Mesendoderm (in vitro differentiated cells): ENCODE measurements at regions not wholly inside any gene's neighbourhood (a gene's known extent, or its start where the extent isn't known, plus 50 kb on each side); places are given as distances from the start of the nearest gene placed in this dataset.

ENCODE experiments used
- DNase-seq: peaks from one replicate; pipeline ENCODE4 v3.0.0; 2013
- H2AK5ac ChIP-seq: 2 replicates; pipeline ENCODE4 v1.6.1; 2013; ENCODE audit warnings: low read length, inconsistent platforms
- H2BK120ac ChIP-seq: 2 replicates; pipeline ENCODE4 v1.6.1; 2013; ENCODE audit warnings: low read depth, mild to moderate bottlenecking, low read length, moderate library complexity, mixed read lengths
- H2BK15ac ChIP-seq: replicated peaks from 2 replicates; pipeline ENCODE4 v1.6.1; 2013; ENCODE audit warnings: low read depth, mild to moderate bottlenecking, moderate library complexity
- H2BK5ac ChIP-seq: 2 replicates; pipeline ENCODE4 v1.6.1; 2013; ENCODE audit warnings: low read length, inconsistent platforms
- H3K18ac ChIP-seq: 2 replicates; pipeline ENCODE4 v1.6.1; 2013; ENCODE audit warnings: mild to moderate bottlenecking, low read length, mixed read lengths
- H3K23ac ChIP-seq: one replicate; pipeline ENCODE4 v1.6.1; 2013; ENCODE audit warnings: low read length
- H3K27ac ChIP-seq: 2 replicates; pipeline ENCODE4 v1.5.1; 2013; ENCODE audit warnings: low read depth, mild to moderate bottlenecking, inconsistent platforms, low read length, moderate library complexity
- H3K27me3 ChIP-seq: 2 replicates; pipeline ENCODE4 v1.6.1; 2013; ENCODE audit warnings: low read length, control low read depth, mild to moderate bottlenecking, inconsistent platforms; ENCODE audit not compliant: insufficient read depth, poor library complexity
- H3K36me3 ChIP-seq: 2 replicates; pipeline ENCODE4 v1.6.1; 2013; ENCODE audit warnings: low read length, inconsistent platforms; ENCODE audit not compliant: control insufficient read depth, insufficient read depth
- H3K4ac ChIP-seq: one replicate; pipeline ENCODE4 v1.6.1; 2013; ENCODE audit warnings: low read depth, mild to moderate bottlenecking, low read length, moderate library complexity
- H3K4me1 ChIP-seq: 2 replicates; pipeline ENCODE4 v1.6.1; 2013; ENCODE audit warnings: low read depth, low read length, inconsistent platforms; ENCODE audit not compliant: control insufficient read depth
- H3K4me2 ChIP-seq: 2 replicates; pipeline ENCODE4 v1.6.1; 2013; ENCODE audit warnings: low read length
- H3K4me3 ChIP-seq: 2 replicates; pipeline ENCODE4 v1.5.1; 2013; ENCODE audit warnings: mild to moderate bottlenecking, low read length
- H3K56ac ChIP-seq: one replicate; pipeline ENCODE4 v1.6.1; 2013; ENCODE audit warnings: low read length
- H3K79me1 ChIP-seq: 2 replicates; pipeline ENCODE4 v1.6.1; 2013; ENCODE audit warnings: low read length, inconsistent platforms
- H3K79me2 ChIP-seq: 2 replicates; pipeline ENCODE4 v1.6.1; 2013; ENCODE audit warnings: mild to moderate bottlenecking, low read length; ENCODE audit not compliant: control insufficient read depth, insufficient read depth
- H3K9ac ChIP-seq: 2 replicates; pipeline ENCODE4 v1.6.1; 2013; ENCODE audit warnings: low read length, inconsistent platforms
- H4K5ac ChIP-seq: one replicate; pipeline ENCODE4 v1.6.1; 2013; ENCODE audit warnings: low read length
- H4K8ac ChIP-seq: one replicate; pipeline ENCODE4 v1.6.1; 2013; ENCODE audit warnings: low read depth, mild to moderate bottlenecking, control low read depth, low read length, moderate library complexity
- WGBS: extraction: QIAGEN DNeasy Blood & Tissue Kit; methylation state at CpG from one replicate; pipeline ENCODE4 v1.1.7; 2013; ENCODE audit warnings: low lambda C conversion rate, missing lambda C conversion rate; ENCODE audit not compliant: insufficient coverage; ENCODE audit errors: extremely low coverage; 5-methylcytosine and 5-hydroxymethylcytosine counted together

- no CpG with 5 or more reads among the region's 3 CpGs for WGBS
- Histone ChIP-seq H3K4ac (no peak overlapping the region), H3K79me1 (no peaks in the 10 kb centered on the region), H3K27me3 (no peaks in the 10 kb centered on the region), H3K56ac (no peak overlapping the region), H2AK5ac (no peak overlapping the region), H4K8ac (no peak overlapping the region), H3K4me2 (no peak overlapping the region), H3K4me3 (no peak overlapping the region), H3K79me2 (no peaks in the 10 kb centered on the region), H4K5ac (no peak overlapping the region), H3K27ac (no peak overlapping the region), H2BK5ac (no peak overlapping the region), H3K36me3 (no peaks in the 10 kb centered on the region), H2BK15ac (no peak overlapping the region), H3K23ac (no peak overlapping the region), H3K9ac (no peak overlapping the region), H2BK120ac (no peak overlapping the region), H3K4me1 (peaks cover 10% of the 10 kb centered on the region), H3K18ac (no peak overlapping the region)
- no peak for DNase-seq
Measured at GRCh38 chr16:65316808-65317207, 194.9 kb upstream of the CDH11 start.

- Histone ChIP-seq H3K4me1 (peaks cover 10% of the 10 kb centered on the region), H3K79me1 (no peaks in the 10 kb centered on the region), H3K27ac (no peak overlapping the region), H3K4me2 (no peak overlapping the region), H2BK5ac (no peak overlapping the region), H3K36me3 (no peaks in the 10 kb centered on the region), H2BK15ac (no peak overlapping the region), H3K4ac (no peak overlapping the region), H3K23ac (no peak overlapping the region), H3K56ac (no peak overlapping the region), H4K5ac (no peak overlapping the region), H2BK120ac (no peak overlapping the region), H2AK5ac (no peak overlapping the region), H3K27me3 (no peaks in the 10 kb centered on the region), H4K8ac (no peak overlapping the region), H3K18ac (no peak overlapping the region), H3K4me3 (no peak overlapping the region), H3K9ac (no peak overlapping the region), H3K79me2 (no peaks in the 10 kb centered on the region)
- no peak for DNase-seq
- WGBS: no CpG with 5 or more reads among the region's 7 CpGs
Measured at GRCh38 chr16:65315081-65315780, 193.4 kb upstream of the CDH11 start.

GRCh38 chr16:65314627-65315008 is 192.8 kb upstream of the CDH11 start:
- Histone ChIP-seq H3K4ac (no peak overlapping the region), H3K18ac (no peak overlapping the region), H3K79me1 (no peaks in the 10 kb centered on the region), H3K56ac (no peak overlapping the region), H3K36me3 (no peaks in the 10 kb centered on the region), H2BK15ac (no peak overlapping the region), H3K27me3 (no peaks in the 10 kb centered on the region), H3K4me2 (no peak overlapping the region), H2AK5ac (no peak overlapping the region), H3K27ac (no peak overlapping the region), H4K8ac (no peak overlapping the region), H2BK120ac (no peak overlapping the region), H3K4me1 (peaks cover 7% of the 10 kb centered on the region), H3K9ac (no peak overlapping the region), H3K4me3 (no peak overlapping the region), H2BK5ac (no peak overlapping the region), H4K5ac (no peak overlapping the region), H3K23ac (no peak overlapping the region), H3K79me2 (no peaks in the 10 kb centered on the region)
- DNase-seq: no peak
- WGBS: no CpG with 5 or more reads among the region's 2 CpGs

- no peaks in the 10 kb centered on the region for H3K79me1 ChIP-seq
- no peak overlapping the region for H3K18ac ChIP-seq
- no peak overlapping the region for H2AK5ac ChIP-seq
- DNase-seq: no peak
- H3K4me3 ChIP-seq: no peak overlapping the region
- H3K4ac ChIP-seq: no peak overlapping the region
- H2BK15ac ChIP-seq: no peak overlapping the region
- no peak overlapping the region for H3K9ac ChIP-seq
- no peaks in the 10 kb centered on the region for H3K27me3 ChIP-seq
- H2BK5ac ChIP-seq: no peak overlapping the region
- H4K5ac ChIP-seq: no peak overlapping the region
- no peak overlapping the region for H3K56ac ChIP-seq
- no peaks in the 10 kb centered on the region for H3K79me2 ChIP-seq
- H3K4me1 ChIP-seq: peaks cover 6% of the 10 kb centered on the region
- no peak overlapping the region for H3K23ac ChIP-seq
- 100% methylated on average over 1 of the region's 5 CpGs for WGBS
- H3K4me2 ChIP-seq: no peak overlapping the region
- no peaks in the 10 kb centered on the region for H3K36me3 ChIP-seq
- H4K8ac ChIP-seq: no peak overlapping the region
- no peak overlapping the region for H2BK120ac ChIP-seq
- no peak overlapping the region for H3K27ac ChIP-seq
Measured at GRCh38 chr16:65313936-65314626, 192.2 kb upstream of the CDH11 start.

GRCh38 chr16:65312795-65313194 is 190.9 kb upstream of the CDH11 start:
- no peak overlapping the region for H3K27ac ChIP-seq
- no peak overlapping the region for H3K4me3 ChIP-seq
- no peaks in the 10 kb centered on the region for H3K27me3 ChIP-seq
- no peaks in the 10 kb centered on the region for H3K4me1 ChIP-seq
- no peak overlapping the region for H3K9ac ChIP-seq
- H3K79me2 ChIP-seq: no peaks in the 10 kb centered on the region
- H3K36me3 ChIP-seq: no peaks in the 10 kb centered on the region
- no peaks in the 10 kb centered on the region for H3K79me1 ChIP-seq
- no peak overlapping the region for H3K23ac ChIP-seq
- no peak overlapping the region for H3K18ac ChIP-seq
- no CpG with 5 or more reads among the region's 3 CpGs for WGBS
- no peak overlapping the region for H2BK5ac ChIP-seq
- H4K8ac ChIP-seq: no peak overlapping the region
- no peak for DNase-seq
- no peak overlapping the region for H2BK15ac ChIP-seq
- no peak overlapping the region for H4K5ac ChIP-seq
- H3K4me2 ChIP-seq: no peak overlapping the region
- H2BK120ac ChIP-seq: no peak overlapping the region
- no peak overlapping the region for H3K56ac ChIP-seq
- no peak overlapping the region for H3K4ac ChIP-seq
- H2AK5ac ChIP-seq: no peak overlapping the region
